B cell (primary cell): ENCODE measurements at regions not wholly inside any gene's neighbourhood (a gene's known extent, or its start where the extent isn't known, plus 50 kb on each side); places are given as distances from the start of the nearest gene placed in this dataset.

Experiments used
- CTCF ChIP-seq: fragments of 200-600 bp; IDR thresholded peaks from one replicate; pipeline ENCODE4 v1.8.0; 2022; ENCODE audit warnings: antibody characterized with exemption, mild to moderate bottlenecking
- EZH2 ChIP-seq: IDR thresholded peaks from 2 replicates; pipeline ENCODE4 v1.6.1; 2012; ENCODE audit warnings: borderline replicate concordance, low read depth, mild to moderate bottlenecking, moderate library complexity, low read length; ENCODE audit not compliant: insufficient read depth, poor library complexity, severe bottlenecking

- TF ChIP-seq EZH2, result no peak
- no peak for TF ChIP-seq CTCF
These were observed 374.9 kb downstream of the TMEM38B start for GRCh38 chr9:106069241-106069640.
